Body of pancreas (tissue), 4 donors: ENCODE measurements at regions not wholly inside any gene's neighbourhood (a gene's known extent, or its start where the extent isn't known, plus 50 kb on each side); places are given as distances from the start of the nearest gene placed in this dataset.

Experiments
- ATAC-seq: fragments of 150-250 bp; one replicate; pipeline ENCODE4 v1.9.1; 2016
- DNase-seq, 4 donors: peaks; one replicate each; pipeline ENCODE4 v3.0.0-alpha.2; 2019
- H3K27ac ChIP-seq, 4 donors: fragments of 200-600 bp; sonication (generic); 1 replicate in 3 of 4; 2 replicates in 1 of 4; pipeline versions ENCODE4 v1.5.1 to v1.6.1; 2016 to 2019; ENCODE audit warnings: mild to moderate bottlenecking in 1 of 4, mixed read lengths in 1 of 4, moderate library complexity in 1 of 4
- H3K27me3 ChIP-seq, 2 donors: fragments of 200-600 bp; sonication (generic); one replicate each; pipeline ENCODE4 v1.6.0; 2016; ENCODE audit warnings: mild to moderate bottlenecking in 1 of 2
- H3K36me3 ChIP-seq, 2 donors: fragments of 200-600 bp; sonication (generic); replicated peaks in 1 of 2; 2 replicates each; pipeline ENCODE4 v1.5.1; 2016; ENCODE audit warnings: low read depth in 2 of 2; ENCODE audit not compliant: insufficient read depth in 1 of 2
- H3K4me1 ChIP-seq: fragments of 200-600 bp; sonication (generic); one replicate; pipeline ENCODE4 v1.6.0; 2016
- H3K4me3 ChIP-seq, 2 donors: fragments of 200-600 bp; sonication (generic); 1 replicate in 1 of 2; 2 replicates in 1 of 2; pipeline ENCODE4 v1.5.1; 2016 to 2019
- H3K9me3 ChIP-seq, 3 donors: fragments of 200-600 bp; sonication (generic); 1 replicate in 2 of 3; 2 replicates in 1 of 3; pipeline ENCODE4 v1.5.1; 2016
- CTCF ChIP-seq, 7 experiments: fragments of 450-650 bp in 4 of 7; fragments of 200-600 bp in 3 of 7; sonication (generic) in 3 of 7; IDR thresholded peaks; one replicate each; pipeline ENCODE4 v1.5.1; 2016 to 2019; ENCODE audit warnings: antibody characterized with exemption in 7 of 7
- POLR2A ChIP-seq, 3 donors: fragments of 450-650 bp; IDR thresholded peaks; one replicate each; pipeline ENCODE4 v1.6.1; 2016; ENCODE audit warnings: antibody characterized with exemption in 3 of 3, mild to moderate bottlenecking in 2 of 3
- WGBS, 2 donors: methylation state at CpG; one replicate each; pipeline ENCODE4 v1.1.5; 2017; 5-methylcytosine and 5-hydroxymethylcytosine counted together
- intact Hi-C: fragments of 100-400 bp; cut with DNase I; formaldehyde crosslinking; loops from one replicate; pipeline ENCODE4 v1.15.1; 2023

GRCh38 chr5:155998257-155998656 lies 328.7 kb upstream of the SGCD start:
- Histone ChIP-seq H3K4me1 (no peaks in the 10 kb centered on the region), H3K27me3 (no peaks in the 10 kb centered on the region), H3K4me3 (no peak overlapping the region), H3K9me3 (no peaks in the 10 kb centered on the region), H3K27ac (no peak overlapping the region), H3K36me3 (no peaks in the 10 kb centered on the region)
- DNase-seq (no peak), ATAC-seq (no peak)
- 59% methylated on average over 2 of the region's 2 CpGs for WGBS, 2 donors
- TF ChIP-seq CTCF (IDR thresholded peaks at IDR 0.05): no peak
- TF ChIP-seq POLR2A (IDR thresholded peaks at IDR 0.05): no peak
- intact Hi-C loops: no loop called here

GRCh38 chr5:156000115-156000514 lies 326.8 kb upstream of the SGCD start:
- no peak for TF ChIP-seq CTCF (IDR thresholded peaks at IDR 0.05)
- TF ChIP-seq POLR2A (IDR thresholded peaks at IDR 0.05): no peak
- H3K4me3 ChIP-seq: no peak overlapping the region
- no peaks in the 10 kb centered on the region for H3K36me3 ChIP-seq
- DNase-seq (no peak), ATAC-seq (no peak)
- H3K4me1 ChIP-seq: no peaks in the 10 kb centered on the region
- intact Hi-C loops: no loop called here
- no peaks in the 10 kb centered on the region for H3K9me3 ChIP-seq
- no peak overlapping the region for H3K27ac ChIP-seq
- H3K27me3 ChIP-seq: no peaks in the 10 kb centered on the region
- WGBS, 2 donors: 58 to 91% methylated on average over 1 of the region's 1 CpG

- H3K9me3 ChIP-seq: no peaks in the 10 kb centered on the region
- no peaks in the 10 kb centered on the region for H3K4me1 ChIP-seq
- no peak overlapping the region for H3K27ac ChIP-seq
- H3K4me3 ChIP-seq: no peak overlapping the region
- ATAC-seq (no peak), DNase-seq (no peak)
- WGBS, 2 donors: 72 to 73% methylated on average over 6 of the region's 6 CpGs
- no peak for TF ChIP-seq POLR2A (IDR thresholded peaks at IDR 0.05)
- TF ChIP-seq CTCF (IDR thresholded peaks at IDR 0.05): no peak
- intact Hi-C loops: no loop called here
- H3K27me3 ChIP-seq: no peaks in the 10 kb centered on the region
- no peaks in the 10 kb centered on the region for H3K36me3 ChIP-seq
Observed at GRCh38 chr5:156004754-156005153, 322.2 kb upstream of the SGCD start.

- H3K4me1 ChIP-seq: no peaks in the 10 kb centered on the region
- no peaks in the 10 kb centered on the region for H3K9me3 ChIP-seq
- H3K36me3 ChIP-seq: no peaks in the 10 kb centered on the region
- DNase-seq (no peak), ATAC-seq (no peak)
- H3K27ac ChIP-seq: no peak overlapping the region
- TF ChIP-seq POLR2A (IDR thresholded peaks at IDR 0.05): no peak
- TF ChIP-seq CTCF (IDR thresholded peaks at IDR 0.05): no peak
- no peaks in the 10 kb centered on the region for H3K27me3 ChIP-seq
- intact Hi-C loops: no loop called here
- 71 to 76% methylated on average over 6 of the region's 6 CpGs for WGBS, 2 donors
- H3K4me3 ChIP-seq: no peak overlapping the region
Observed at GRCh38 chr5:156006026-156006647, 320.8 kb upstream of the SGCD start.

- no peaks in the 10 kb centered on the region for H3K27me3 ChIP-seq
- H3K9me3 ChIP-seq: no peaks in the 10 kb centered on the region
- DNase-seq (peak in 3 of 4 donors; percentile 7 to 21 (median 20)), ATAC-seq (no peak)
- no peaks in the 10 kb centered on the region for H3K4me1 ChIP-seq
- H3K36me3 ChIP-seq: no peaks in the 10 kb centered on the region
- TF ChIP-seq CTCF (IDR thresholded peaks at IDR 0.05) (no peak), POLR2A (IDR thresholded peaks at IDR 0.05) (no peak)
- H3K4me3 ChIP-seq: no peak overlapping the region
- 40 to 44% methylated on average over 1 of the region's 1 CpG for WGBS, 2 donors
- no peak overlapping the region for H3K27ac ChIP-seq
- intact Hi-C loops: no loop called here
Observed at GRCh38 chr5:156008844-156009243, 318.1 kb upstream of the SGCD start.
